Glutamatergic neuron (in vitro differentiated cells): ENCODE measurements at regions not wholly inside any gene's neighbourhood (a gene's known extent, or its start where the extent isn't known, plus 50 kb on each side); places are given as distances from the start of the nearest gene placed in this dataset.

Source experiments
- DNase-seq: peaks from one replicate; pipeline ENCODE4 v3.0.0; 2022
- H3K27ac Mint-ChIP-seq: one replicate; pipeline ENCODE4 v1.8.0; 2020; ENCODE audit warnings: mild to moderate bottlenecking, mixed read lengths, inconsistent platforms; ENCODE audit not compliant: unreplicated experiment
- H3K27me3 Mint-ChIP-seq: one replicate; pipeline ENCODE4 v1.8.0; 2020; ENCODE audit warnings: mild to moderate bottlenecking, moderate library complexity, mixed read lengths, inconsistent platforms; ENCODE audit not compliant: unreplicated experiment
- H3K36me3 Mint-ChIP-seq: one replicate; pipeline ENCODE4 v1.8.0; 2020; ENCODE audit warnings: mild to moderate bottlenecking, mixed read lengths, inconsistent platforms; ENCODE audit not compliant: unreplicated experiment
- H3K4me1 Mint-ChIP-seq: one replicate; pipeline ENCODE4 v1.8.0; 2020; ENCODE audit warnings: mild to moderate bottlenecking, low read depth, mixed read lengths, inconsistent platforms; ENCODE audit not compliant: unreplicated experiment
- H3K4me3 Mint-ChIP-seq: one replicate; pipeline ENCODE4 v1.8.0; 2020; ENCODE audit warnings: mild to moderate bottlenecking, mixed read lengths, inconsistent platforms; ENCODE audit not compliant: unreplicated experiment
- H3K9me3 Mint-ChIP-seq: one replicate; pipeline ENCODE4 v1.8.0; 2020; ENCODE audit warnings: mild to moderate bottlenecking, moderate library complexity, mixed read lengths, inconsistent platforms; ENCODE audit not compliant: unreplicated experiment
- CTCF ChIP-seq: fragments of 200-600 bp; sonication (generic); IDR thresholded peaks from one replicate; pipeline ENCODE4 v1.5.0; 2021; ENCODE audit not compliant: partially characterized antibody, unreplicated experiment

- Mint-ChIP-seq H3K27me3 (no peaks in the 10 kb centered on the region), H3K4me3 (no peak overlapping the region), H3K4me1 (no peaks in the 10 kb centered on the region), H3K27ac (no peak overlapping the region), H3K36me3 (no peaks in the 10 kb centered on the region), H3K9me3 (no peaks in the 10 kb centered on the region)
- no peak for DNase-seq
- TF ChIP-seq CTCF: no peak
Measured at GRCh38 chr9:86469476-86470250, 115.5 kb upstream of the TUT7 start.

GRCh38 chr9:86464242-86464641 lies 110.0 kb upstream of the TUT7 start:
- Mint-ChIP-seq H3K4me1 (no peaks in the 10 kb centered on the region), H3K27ac (no peak overlapping the region), H3K9me3 (no peaks in the 10 kb centered on the region), H3K27me3 (no peaks in the 10 kb centered on the region), H3K36me3 (no peaks in the 10 kb centered on the region), H3K4me3 (no peak overlapping the region)
- TF ChIP-seq CTCF: no peak
- DNase-seq: no peak

- no peaks in the 10 kb centered on the region for H3K27me3 Mint-ChIP-seq
- H3K27ac Mint-ChIP-seq: no peak overlapping the region
- no peaks in the 10 kb centered on the region for H3K4me1 Mint-ChIP-seq
- no peaks in the 10 kb centered on the region for H3K9me3 Mint-ChIP-seq
- no peak overlapping the region for H3K4me3 Mint-ChIP-seq
- no peak for DNase-seq
- H3K36me3 Mint-ChIP-seq: no peaks in the 10 kb centered on the region
- TF ChIP-seq CTCF: no peak
Measured at GRCh38 chr9:86460216-86461002, 106.2 kb upstream of the TUT7 start.

GRCh38 chr9:86459599-86460155 lies 105.5 kb upstream of the TUT7 start:
- Mint-ChIP-seq H3K4me3 (no peak overlapping the region), H3K27ac (no peak overlapping the region), H3K9me3 (no peaks in the 10 kb centered on the region)

More at GRCh38 chr9:86459599-86460155, 105.5 kb upstream of the TUT7 start:
- DNase-seq: no peak
- Mint-ChIP-seq H3K27me3 (no peaks in the 10 kb centered on the region), H3K4me1 (no peaks in the 10 kb centered on the region), H3K36me3 (no peaks in the 10 kb centered on the region)
- no peak for TF ChIP-seq CTCF
